Right cardiac atrium (tissue), 5 donors: ENCODE measurements at regions not wholly inside any gene's neighbourhood (a gene's known extent, or its start where the extent isn't known, plus 50 kb on each side); places are given as distances from the start of the nearest gene placed in this dataset.
"Not testable (repeated sequence)": the region's sequence is repeated elsewhere in the genome, so short reads cannot be mapped to it uniquely, and the experiment has no call there.

ENCODE experiments used
- ATAC-seq, 2 donors: fragments of 200-7000 bp; cut with Tn5 transposase; one replicate each; pipeline versions ENCODE4 v1.8.0 to v1.9.1; 2020; ENCODE audit warnings: moderate library complexity in 2 of 2, mild to moderate bottlenecking in 1 of 2
- DNase-seq, 3 donors: peaks; one replicate each; pipeline ENCODE4 v3.0.0-alpha.2; 2020
- H3K27ac ChIP-seq: one replicate; pipeline ENCODE4 v1.5.1; 2013; ENCODE audit warnings: mild to moderate bottlenecking, low read length, control low read depth, moderate library complexity
- H3K27me3 ChIP-seq: one replicate; pipeline ENCODE4 v1.6.1; 2013; ENCODE audit not compliant: control insufficient read depth, insufficient read depth
- H3K4me1 ChIP-seq: one replicate; pipeline ENCODE4 v1.6.1; 2013; ENCODE audit warnings: low read length; ENCODE audit not compliant: control insufficient read depth, insufficient read depth
- H3K4me3 ChIP-seq: one replicate; pipeline ENCODE4 v1.5.1; 2013; ENCODE audit warnings: low read length, control low read depth
- H3K9me3 ChIP-seq: one replicate; pipeline ENCODE4 v1.6.1; 2013; ENCODE audit warnings: low read length; ENCODE audit not compliant: control insufficient read depth
- WGBS: extraction: QIAGEN DNeasy Blood & Tissue Kit; methylation state at CpG from one replicate; pipeline ENCODE4 v1.1.7; 2013; 5-methylcytosine and 5-hydroxymethylcytosine counted together
- intact Hi-C, 4 donors: fragments of 100-400 bp; cut with DNase I; formaldehyde crosslinking; loops; one replicate each; pipeline versions ENCODE4 v1.11.0 to v1.14.0; 2022 to 2023
- donor health status: healthy with polysubstance abuse.
- donor health status: DM: no; HTN: yes; CAD: no.
- donor health status: DM: no; HTN: no; CAD: no.
- donor health status: DM: no; HTN: yes; CAD: no; lungs with severe emphysema.
- donor health status: DM: yes; HTN: yes; CAD: no.

DNA sequence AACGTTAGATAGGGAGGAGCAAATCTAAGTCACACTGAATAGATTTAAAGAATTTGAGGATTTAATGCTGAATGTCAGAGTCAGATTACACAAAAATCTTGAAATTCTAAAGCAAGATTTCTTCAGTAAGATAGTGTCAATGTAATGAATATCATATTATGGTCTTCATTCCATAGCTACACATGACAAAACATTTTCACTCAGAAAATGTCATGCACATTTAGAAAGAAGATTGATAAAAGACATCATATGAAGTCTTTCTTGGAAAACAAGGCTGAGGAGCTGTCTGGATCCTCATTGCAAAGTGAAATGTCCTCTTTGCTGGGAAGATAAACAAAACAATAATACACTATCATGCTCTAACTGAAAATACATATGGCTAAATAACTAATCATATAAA, 1006.9 kb downstream of the PCDH7 start:
- 33% methylated on average over 1 of the region's 1 CpG for WGBS
- H3K27me3 ChIP-seq = no peaks in the 10 kb centered on the region
- no peak overlapping the region for H3K4me3 ChIP-seq
- H3K4me1 ChIP-seq = no peaks in the 10 kb centered on the region
- ATAC-seq (no peak), DNase-seq (no peak)
- intact Hi-C loops = no loop called here
- no peaks in the 10 kb centered on the region for H3K9me3 ChIP-seq
- no peak overlapping the region for H3K27ac ChIP-seq

GRCh38 chr4:31735004-31735403, 1014.8 kb downstream of the PCDH7 start:
- WGBS = 77% methylated on average over 3 of the region's 3 CpGs
- DNase-seq (no peak), ATAC-seq (no peak)
- H3K9me3 ChIP-seq = no peaks in the 10 kb centered on the region
- no peak overlapping the region for H3K4me3 ChIP-seq
- H3K4me1 ChIP-seq = no peaks in the 10 kb centered on the region
- no peak overlapping the region for H3K27ac ChIP-seq
- H3K27me3 ChIP-seq = no peaks in the 10 kb centered on the region
- intact Hi-C loops = no loop called here

GRCh38 chr4:31737419-31737818, 1017.2 kb downstream of the PCDH7 start:
- DNase-seq = peak in 1 of 3 donors; percentile 7
- ATAC-seq = no peak
- Histone ChIP-seq H3K27ac (no peak overlapping the region), H3K9me3 (no peaks in the 10 kb centered on the region), H3K27me3 (no peaks in the 10 kb centered on the region), H3K4me1 (no peaks in the 10 kb centered on the region), H3K4me3 (no peak overlapping the region)
- intact Hi-C loops = no loop called here
- WGBS = 46% methylated on average over 3 of the region's 3 CpGs

DNA sequence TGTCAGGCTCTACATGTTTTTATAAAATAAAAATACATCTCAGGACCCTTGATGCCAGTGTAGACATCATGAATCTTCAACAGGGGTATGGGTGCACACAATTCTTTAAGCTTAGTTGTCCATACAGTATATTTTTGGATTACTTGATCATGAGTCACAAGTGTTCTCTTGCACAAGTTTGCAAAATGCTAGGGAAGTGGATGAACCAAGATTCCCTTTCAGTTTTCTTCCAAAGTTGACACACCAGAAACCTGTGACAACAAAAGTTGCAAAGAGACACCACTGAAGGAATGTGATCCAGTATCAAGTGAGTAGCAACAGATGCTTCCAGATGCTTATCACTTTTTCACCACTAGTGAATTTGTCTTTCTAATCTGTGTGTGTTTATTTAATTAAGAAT, 1021.2 kb downstream of the PCDH7 start:
- H3K4me1 ChIP-seq = no peaks in the 10 kb centered on the region
- DNase-seq (no peak), ATAC-seq (no peak)
- H3K4me3 ChIP-seq = no peak overlapping the region
- no peaks in the 10 kb centered on the region for H3K27me3 ChIP-seq
- intact Hi-C loops = no loop called here
- no peak overlapping the region for H3K27ac ChIP-seq
- no peaks in the 10 kb centered on the region for H3K9me3 ChIP-seq

DNA sequence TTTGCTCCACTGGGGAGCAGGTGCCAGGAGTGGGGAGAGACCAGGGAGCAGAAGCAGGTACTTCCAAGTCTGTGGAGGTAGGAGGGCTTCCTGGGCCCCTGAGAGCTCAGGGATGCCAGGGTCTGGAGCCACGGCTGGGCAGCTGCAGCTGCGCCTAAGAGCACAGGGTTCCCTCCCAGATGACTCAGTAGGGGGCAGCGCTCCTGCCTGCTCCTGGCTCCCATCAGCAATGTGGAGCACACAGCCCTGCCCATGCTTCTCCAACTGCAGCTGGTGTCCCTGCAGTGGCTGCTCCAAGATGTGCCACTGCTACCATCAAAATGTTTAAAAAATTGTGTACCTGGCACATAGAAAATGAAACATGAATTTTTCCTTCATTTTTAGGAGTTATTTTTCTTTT, 1028.2 kb downstream of the PCDH7 start:
- Histone ChIP-seq H3K27ac (no peak overlapping the region), H3K27me3 (no peaks in the 10 kb centered on the region), H3K4me1 (no peaks in the 10 kb centered on the region), H3K4me3 (no peak overlapping the region), H3K9me3 (no peaks in the 10 kb centered on the region)
- 85% methylated on average over 3 of the region's 3 CpGs for WGBS
- intact Hi-C loops = no loop called here
- DNase-seq (no peak), ATAC-seq (no peak)

- intact Hi-C loops, DNase-seq, H3K4me3 ChIP-seq, H3K27ac ChIP-seq, ATAC-seq, H3K4me1 ChIP-seq, H3K27me3 ChIP-seq, H3K9me3 ChIP-seq: not testable (repeated sequence)
- 95% methylated on average over 2 of the region's 2 CpGs for WGBS
Measured at GRCh38 chr4:31750581-31750980, 1030.4 kb downstream of the PCDH7 start.

- no peaks in the 10 kb centered on the region for H3K4me1 ChIP-seq
- no peak overlapping the region for H3K4me3 ChIP-seq
- DNase-seq (no peak), ATAC-seq (no peak)
- WGBS = 76% methylated on average over 4 of the region's 4 CpGs
- H3K9me3 ChIP-seq = no peaks in the 10 kb centered on the region
- H3K27ac ChIP-seq = no peak overlapping the region
- H3K27me3 ChIP-seq = no peaks in the 10 kb centered on the region
- intact Hi-C loops = no loop called here
Measured at GRCh38 chr4:31755751-31756150, 1035.6 kb downstream of the PCDH7 start.

DNA sequence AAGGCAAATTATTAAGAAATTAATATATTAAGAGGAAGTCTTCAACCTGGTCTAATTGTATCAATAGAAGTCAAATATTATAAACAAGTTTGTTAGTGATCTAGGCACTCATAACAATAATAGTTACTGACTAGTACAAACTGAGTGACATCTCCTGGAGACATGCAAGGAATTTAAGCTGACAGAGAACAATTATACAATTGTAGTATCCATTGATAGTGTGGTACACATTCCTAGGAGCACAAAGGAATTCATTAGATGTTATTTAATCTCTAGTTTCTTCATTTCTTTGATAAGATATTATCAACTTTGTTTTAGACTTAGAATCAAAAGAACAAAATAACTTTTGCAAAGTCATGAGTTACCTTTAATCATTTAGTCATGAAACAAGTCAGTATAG, 1048.6 kb downstream of the PCDH7 start:
- Histone ChIP-seq H3K27me3 (no peaks in the 10 kb centered on the region), H3K4me3 (no peak overlapping the region), H3K27ac (no peak overlapping the region), H3K9me3 (no peaks in the 10 kb centered on the region), H3K4me1 (no peaks in the 10 kb centered on the region)
- no peak for DNase-seq
- ATAC-seq = no peak
- intact Hi-C loops = no loop called here

GRCh38 chr4:31783311-31783710, 1063.1 kb downstream of the PCDH7 start:
- intact Hi-C loops = no loop called here
- 84% methylated on average over 2 of the region's 2 CpGs for WGBS
- H3K4me1 ChIP-seq = no peaks in the 10 kb centered on the region
- no peaks in the 10 kb centered on the region for H3K9me3 ChIP-seq
- DNase-seq (no peak), ATAC-seq (no peak)
- H3K4me3 ChIP-seq = no peak overlapping the region
- H3K27ac ChIP-seq = no peak overlapping the region
- no peaks in the 10 kb centered on the region for H3K27me3 ChIP-seq

DNA sequence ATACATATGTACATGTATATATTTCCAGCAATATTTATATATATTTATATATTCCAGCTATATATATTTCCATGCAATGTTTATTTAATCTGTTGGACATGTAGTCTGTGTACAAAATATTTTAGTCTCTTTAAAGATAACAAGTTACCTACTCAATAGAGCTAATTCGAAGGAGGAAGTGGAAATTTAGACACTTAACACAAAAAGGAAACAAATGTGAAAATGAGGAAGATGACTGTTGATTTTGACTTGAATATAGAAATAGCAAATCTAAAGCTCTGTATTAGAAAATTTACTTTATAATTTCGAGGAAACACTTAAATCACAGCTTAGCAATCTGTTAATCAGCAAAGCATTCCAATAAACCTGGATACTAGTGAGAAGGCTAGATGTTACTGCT, 1064.4 kb downstream of the PCDH7 start:
- DNase-seq (no peak), ATAC-seq (no peak)
- Histone ChIP-seq H3K9me3 (no peaks in the 10 kb centered on the region), H3K27ac (no peak overlapping the region), H3K27me3 (no peaks in the 10 kb centered on the region), H3K4me1 (no peaks in the 10 kb centered on the region), H3K4me3 (no peak overlapping the region)
- WGBS = 45% methylated on average over 2 of the region's 2 CpGs
- intact Hi-C loops = no loop called here

DNA sequence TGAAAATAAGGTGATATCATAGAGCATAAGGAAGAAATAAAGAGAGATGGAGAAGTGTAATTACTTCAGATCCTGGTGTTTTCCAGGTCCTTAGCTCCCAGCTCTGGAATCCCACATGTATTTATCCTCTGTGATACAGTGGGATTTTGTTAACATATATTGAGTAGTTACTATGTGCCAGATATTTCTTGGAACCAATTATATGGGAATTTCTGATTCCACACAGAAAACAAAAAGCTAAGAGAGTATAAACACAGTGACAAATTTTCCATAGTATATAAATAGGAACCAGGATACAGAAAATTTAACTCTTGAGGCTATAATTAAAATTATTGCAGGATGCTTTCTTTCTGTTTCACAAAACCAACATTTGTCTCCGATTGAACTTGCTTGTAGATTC, 1067.5 kb downstream of the PCDH7 start:
- intact Hi-C loops = no loop called here
- no peak for ATAC-seq
- WGBS = 78% methylated on average over 1 of the region's 1 CpG

DNA sequence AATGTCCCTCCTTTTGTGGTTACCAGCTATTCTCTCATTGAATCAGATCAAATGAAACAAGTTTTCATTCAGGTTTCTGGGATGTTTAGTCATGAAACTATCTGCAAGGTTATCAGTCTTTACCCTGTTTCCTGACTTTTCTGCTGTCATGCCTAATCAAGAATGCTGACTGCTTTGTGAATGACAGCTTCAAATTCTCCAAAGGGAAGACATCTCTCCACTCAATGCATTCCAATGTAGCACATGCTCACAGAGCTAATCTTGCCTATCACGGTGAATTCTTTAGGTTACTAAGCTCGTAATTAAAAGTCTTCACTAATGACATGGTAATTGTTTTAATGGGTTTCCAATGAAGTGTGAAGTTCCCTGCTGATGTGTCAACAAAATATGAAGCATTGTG, 1068.5 kb downstream of the PCDH7 start:
- no peak overlapping the region for H3K4me3 ChIP-seq
- no peak for ATAC-seq
- WGBS = 32% methylated on average over 2 of the region's 2 CpGs
- H3K9me3 ChIP-seq = no peaks in the 10 kb centered on the region
- H3K27me3 ChIP-seq = no peaks in the 10 kb centered on the region
- intact Hi-C loops = no loop called here
- H3K27ac ChIP-seq = no peak overlapping the region
- H3K4me1 ChIP-seq = no peaks in the 10 kb centered on the region
- no peak for DNase-seq

More for the DNA sequence above, 1067.5 kb downstream of the PCDH7 start:
- Histone ChIP-seq H3K27me3 (no peaks in the 10 kb centered on the region), H3K4me1 (no peaks in the 10 kb centered on the region), H3K27ac (no peak overlapping the region), H3K4me3 (no peak overlapping the region), H3K9me3 (no peaks in the 10 kb centered on the region)
- DNase-seq = no peak
